ENCODE measurements at regions not wholly inside any gene's neighbourhood (a gene's known extent, or its start where the extent isn't known, plus 50 kb on each side); places are given as distances from the start of the nearest gene placed in this dataset.

GRCh38 chr6:149132336-149132735 lies 185.2 kb upstream of the TAB2 start:
- H3K4me3 ChIP-seq (replicated peaks; ENCODE audit: low read depth, low read length) = no peak overlapping the region
- no peak for TF ChIP-seq CTCF (IDR thresholded peaks at IDR 0.05; ENCODE audit: low read depth, low read length, missing control alignments)
- no peak for DNase-seq (ENCODE audit: extremely low read depth, low read depth)

GRCh38 chr6:149134511-149134933 lies 183.0 kb upstream of the TAB2 start:
- H3K4me3 ChIP-seq (replicated peaks; ENCODE audit: low read depth, low read length) = no peak overlapping the region
- TF ChIP-seq CTCF (IDR thresholded peaks at IDR 0.05; ENCODE audit: low read depth, low read length, missing control alignments) = no peak
- DNase-seq (ENCODE audit: extremely low read depth, low read depth) = peak; percentile 20

- H3K4me3 ChIP-seq (replicated peaks; ENCODE audit: low read depth, low read length) = no peak overlapping the region
- no peak for DNase-seq (ENCODE audit: extremely low read depth, low read depth)
- TF ChIP-seq CTCF (IDR thresholded peaks at IDR 0.05; ENCODE audit: low read depth, low read length, missing control alignments) = no peak
These were observed 181.7 kb upstream of the TAB2 start for GRCh38 chr6:149135809-149136208.

- H3K4me3 ChIP-seq (replicated peaks; ENCODE audit: low read depth, low read length) = no peak overlapping the region
- DNase-seq (ENCODE audit: extremely low read depth, low read depth) = no peak
- no peak for TF ChIP-seq CTCF (IDR thresholded peaks at IDR 0.05; ENCODE audit: low read depth, low read length, missing control alignments)
These were observed 181.1 kb upstream of the TAB2 start for GRCh38 chr6:149136273-149136912.

GRCh38 chr6:149136913-149137286 lies 180.6 kb upstream of the TAB2 start:
- DNase-seq (ENCODE audit: extremely low read depth, low read depth) = no peak
- no peak for TF ChIP-seq CTCF (IDR thresholded peaks at IDR 0.05; ENCODE audit: low read depth, low read length, missing control alignments)
- no peak overlapping the region for H3K4me3 ChIP-seq (replicated peaks; ENCODE audit: low read depth, low read length)

GRCh38 chr6:149137594-149137993 lies 179.9 kb upstream of the TAB2 start:
- DNase-seq (ENCODE audit: extremely low read depth, low read depth) = no peak
- TF ChIP-seq CTCF (IDR thresholded peaks at IDR 0.05; ENCODE audit: low read depth, low read length, missing control alignments) = no peak
- H3K4me3 ChIP-seq (replicated peaks; ENCODE audit: low read depth, low read length) = no peak overlapping the region

GRCh38 chr6:149138089-149138488 lies 179.4 kb upstream of the TAB2 start:
- DNase-seq (ENCODE audit: extremely low read depth, low read depth) = no peak
- TF ChIP-seq CTCF (IDR thresholded peaks at IDR 0.05; ENCODE audit: low read depth, low read length, missing control alignments) = no peak
- H3K4me3 ChIP-seq (replicated peaks; ENCODE audit: low read depth, low read length) = no peak overlapping the region
